CD4-positive, alpha-beta T cell treated with Interleukin-21 for 1 hour (primary cell): ENCODE measurements at regions not wholly inside any gene's neighbourhood (a gene's known extent, or its start where the extent isn't known, plus 50 kb on each side); places are given as distances from the start of the nearest gene placed in this dataset.
"Not testable (repeated sequence)": the region's sequence is repeated elsewhere in the genome, so short reads cannot be mapped to it uniquely, and the experiment has no call there.

ENCODE experiments used
- DNase-seq: peaks from one replicate; pipeline ENCODE4 v3.0.0-alpha.2; 2020

DNA sequence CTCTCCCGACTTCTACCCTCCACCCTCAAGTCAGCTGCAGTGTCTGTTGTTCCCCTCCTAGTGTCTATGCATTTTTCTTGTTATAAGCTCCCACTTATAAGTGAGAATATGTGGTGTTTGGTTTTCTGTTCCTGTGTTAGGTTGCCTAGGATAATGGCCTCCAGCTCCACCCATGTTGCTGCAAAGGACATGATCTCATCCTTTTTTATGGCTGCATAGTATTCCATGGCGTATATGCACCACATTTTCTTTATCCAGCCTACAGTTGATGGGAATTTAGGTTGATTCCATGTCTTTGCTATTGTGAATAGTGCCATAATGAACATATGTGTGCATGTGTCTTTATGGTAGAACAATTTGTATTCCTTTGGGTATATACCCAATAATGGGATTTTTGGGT is 80.7 kb downstream of the SPTSSA start:
- not testable (repeated sequence) for DNase-seq

DNA sequence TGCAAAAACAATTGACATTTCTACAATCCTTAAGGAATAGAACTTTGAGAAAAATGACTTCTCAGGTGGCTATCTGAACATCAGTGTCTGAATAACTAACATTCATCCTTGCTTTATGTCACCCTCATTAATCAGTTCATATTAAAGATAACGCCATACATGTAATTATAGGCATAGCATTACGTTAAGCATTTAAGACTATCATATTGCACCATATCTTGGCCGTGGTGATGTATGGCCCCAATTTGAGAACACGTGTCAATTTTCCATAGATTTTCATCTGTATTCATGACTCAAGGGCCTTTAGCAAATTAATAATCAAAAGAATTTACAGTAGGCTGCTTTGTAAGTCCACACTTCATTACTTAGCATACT is 81.6 kb downstream of the SPTSSA start:
- no peak for DNase-seq

GRCh38 chr14:34379816-34380470 is 82.1 kb downstream of the SPTSSA start:
- no peak for DNase-seq

DNA sequence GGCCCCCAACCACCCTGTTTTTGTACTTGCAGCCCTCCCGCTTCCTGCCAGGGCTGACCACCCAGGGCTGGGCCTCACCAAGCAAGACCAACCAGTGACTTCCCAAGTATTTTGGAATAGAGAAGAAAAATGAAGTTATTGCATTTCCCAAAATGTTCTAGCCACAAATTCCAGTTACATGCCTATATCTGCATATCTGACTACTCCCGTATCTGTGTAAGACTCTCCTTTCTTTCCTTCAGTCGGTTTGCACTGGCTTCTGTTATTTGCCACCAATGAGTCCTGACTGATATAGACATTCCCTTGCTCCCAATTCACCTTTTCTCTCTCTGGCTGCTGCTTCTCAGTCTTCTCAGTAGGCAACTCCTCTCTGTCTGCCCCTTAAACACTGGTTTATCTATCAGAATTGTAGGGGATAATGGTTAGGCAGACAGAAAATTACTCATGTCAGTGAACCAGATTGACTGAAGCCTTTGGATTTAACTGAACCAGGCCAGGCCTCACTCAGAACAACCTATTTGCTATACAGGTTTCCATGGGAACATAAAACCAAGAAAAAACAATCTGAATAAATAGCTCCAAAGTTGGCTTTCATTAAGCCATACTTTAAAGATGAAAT is 85.3 kb downstream of the SPTSSA start:
- no peak for DNase-seq

DNA sequence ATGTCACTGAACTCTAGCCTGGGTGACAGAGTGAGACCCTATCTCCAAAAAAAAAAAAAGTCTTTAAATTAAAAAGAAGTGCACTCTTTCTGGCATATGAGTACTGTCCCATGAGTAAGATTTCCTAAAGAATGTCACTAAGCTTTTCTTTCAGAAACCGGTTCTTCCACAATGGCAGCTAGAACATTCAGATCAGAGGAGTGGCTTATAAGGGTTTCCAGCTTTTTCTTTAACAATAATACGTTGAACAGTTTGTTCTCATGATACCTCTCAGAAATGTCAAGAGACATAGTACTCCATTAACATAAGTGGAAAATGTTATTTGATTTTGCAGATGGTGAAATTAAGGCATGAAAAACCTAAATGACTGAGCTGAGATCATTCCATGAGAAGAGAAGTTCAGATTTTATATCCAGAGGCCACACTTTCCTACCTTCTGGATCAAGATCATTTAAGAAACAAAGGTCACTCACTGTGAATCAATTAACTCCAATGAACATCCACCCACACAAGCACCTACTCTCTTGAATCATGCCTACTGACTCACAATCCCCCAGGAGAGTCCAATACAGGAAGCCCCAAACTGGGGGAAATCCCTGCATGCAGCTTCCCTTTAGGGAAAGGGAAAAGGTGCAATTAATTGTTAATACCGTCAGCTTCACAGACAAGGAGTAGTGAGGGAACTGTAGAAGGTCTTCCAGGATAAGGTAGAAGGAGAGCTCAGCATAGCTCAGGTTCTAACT is 86.9 kb downstream of the SPTSSA start:
- no peak for DNase-seq

- no peak for DNase-seq
These were observed 88.8 kb downstream of the SPTSSA start for GRCh38 chr14:34373191-34373590.

DNA sequence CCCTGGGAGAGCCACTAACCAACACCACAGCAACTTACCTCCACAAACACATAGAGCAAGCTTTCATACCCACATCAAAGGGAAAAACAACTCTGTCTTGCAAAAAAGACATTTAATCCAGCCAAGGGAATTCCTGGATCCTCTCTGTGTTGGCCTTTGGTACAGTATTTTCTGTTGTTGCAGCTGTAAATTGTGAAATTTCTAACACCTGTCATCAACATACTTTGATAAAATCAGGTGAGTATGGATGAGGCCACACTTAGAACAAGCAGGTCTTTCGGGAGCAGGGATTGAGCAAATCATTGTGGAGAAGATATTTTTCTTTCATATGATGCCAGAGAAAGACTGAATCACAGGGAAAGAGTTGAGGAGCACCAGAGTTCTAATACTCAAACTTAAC is 89.3 kb downstream of the SPTSSA start:
- no peak for DNase-seq

DNA sequence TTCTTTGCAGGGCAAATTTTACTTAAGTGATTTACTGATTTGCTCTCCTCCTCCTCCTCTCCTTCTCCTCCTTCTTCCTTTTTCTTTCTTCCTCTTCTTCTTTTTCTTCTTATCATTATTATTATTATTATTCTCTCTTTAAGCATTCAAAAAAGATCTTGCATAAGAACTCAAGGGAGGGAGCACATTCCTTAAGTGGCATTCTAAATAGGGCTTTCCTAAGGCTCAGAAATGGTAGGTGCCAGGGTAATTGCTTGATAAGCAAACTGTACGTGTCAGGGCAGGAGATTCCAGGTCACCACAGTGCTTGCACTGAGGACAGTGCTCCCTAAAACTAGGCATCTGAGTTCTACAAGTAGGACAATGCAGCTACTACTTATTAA is 92.4 kb downstream of the SPTSSA start:
- DNase-seq = no peak

- DNase-seq = no peak
These were observed 92.9 kb downstream of the SPTSSA start for GRCh38 chr14:34368971-34369647.

GRCh38 chr14:34368115-34368970 is 93.7 kb downstream of the SPTSSA start:
- DNase-seq = no peak

- DNase-seq = no peak
These were observed 96.6 kb downstream of the SPTSSA start for GRCh38 chr14:34365309-34365915.

DNA sequence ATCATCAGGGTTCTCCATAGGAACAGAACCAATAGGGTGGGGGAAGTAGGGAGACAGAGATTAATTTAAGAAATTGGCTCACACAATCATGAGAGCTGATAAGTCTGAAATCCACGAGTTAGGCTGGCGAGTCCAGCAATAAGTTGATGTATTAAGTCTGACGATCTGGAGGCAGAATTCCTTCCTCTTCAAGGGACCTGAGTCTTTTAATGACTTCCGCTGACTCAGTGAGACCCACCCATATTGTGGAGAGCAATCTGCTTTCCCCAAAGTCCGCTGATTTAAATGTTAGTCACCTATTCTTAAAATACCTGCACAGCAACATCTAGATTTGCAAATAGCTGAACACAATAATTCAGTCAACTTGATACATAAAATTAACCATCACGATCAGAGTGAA is 97.8 kb downstream of the SPTSSA start:
- DNase-seq = no peak

- DNase-seq = no peak
These were observed 98.3 kb downstream of the SPTSSA start for GRCh38 chr14:34363733-34364134.

DNA sequence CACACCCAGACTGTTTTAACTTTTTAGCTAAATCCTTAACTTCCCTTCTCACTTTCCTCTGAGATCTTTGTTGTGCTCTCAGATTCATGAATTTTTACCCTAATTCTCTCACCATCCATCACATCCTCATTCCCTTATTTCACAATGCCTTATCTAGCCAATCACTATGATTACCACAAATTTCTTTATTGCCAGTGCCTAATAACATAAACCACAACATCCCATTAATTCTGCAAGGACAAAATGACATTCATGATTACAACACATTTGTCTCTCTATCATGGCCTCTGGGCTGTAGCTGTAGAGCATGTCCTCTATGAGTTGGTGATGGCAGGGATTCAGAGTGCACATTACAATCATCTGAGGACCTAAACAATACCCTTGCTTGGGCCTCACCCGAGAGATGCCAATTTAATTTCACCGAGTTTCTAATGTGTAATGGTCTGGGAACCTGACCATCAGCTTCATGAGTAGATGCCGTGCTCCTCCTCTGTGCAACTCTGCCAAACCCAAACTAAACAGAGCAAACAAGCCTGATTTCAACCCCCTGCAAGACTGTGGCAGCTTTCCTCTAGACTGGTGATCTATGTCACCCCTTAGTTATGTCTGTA is 99.3 kb downstream of the SPTSSA start:
- no peak for DNase-seq

DNA sequence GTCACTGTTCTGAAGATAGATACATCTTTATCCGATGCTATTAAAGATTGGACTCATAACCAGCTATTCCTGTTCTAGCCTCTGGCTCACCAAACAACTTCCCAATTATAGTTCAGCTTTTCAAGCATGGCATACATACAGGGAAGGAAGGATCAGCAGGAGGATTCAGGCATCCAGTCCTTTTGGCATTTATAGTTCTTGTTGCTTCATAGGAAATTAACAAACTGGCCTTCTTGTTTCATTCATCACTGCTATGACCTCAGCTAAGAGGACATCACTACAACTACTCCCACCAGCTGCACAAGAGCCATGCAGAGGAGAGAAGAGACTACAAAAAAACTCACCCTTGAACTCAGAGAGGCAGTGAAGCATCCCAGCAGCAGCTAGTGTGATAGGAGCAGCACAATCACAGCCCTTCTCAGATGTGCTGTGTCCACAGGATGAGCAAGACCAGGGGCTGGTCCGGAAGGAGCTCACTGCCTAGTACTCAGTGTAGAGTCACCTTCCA is 100.5 kb downstream of the SPTSSA start:
- no peak for DNase-seq

DNA sequence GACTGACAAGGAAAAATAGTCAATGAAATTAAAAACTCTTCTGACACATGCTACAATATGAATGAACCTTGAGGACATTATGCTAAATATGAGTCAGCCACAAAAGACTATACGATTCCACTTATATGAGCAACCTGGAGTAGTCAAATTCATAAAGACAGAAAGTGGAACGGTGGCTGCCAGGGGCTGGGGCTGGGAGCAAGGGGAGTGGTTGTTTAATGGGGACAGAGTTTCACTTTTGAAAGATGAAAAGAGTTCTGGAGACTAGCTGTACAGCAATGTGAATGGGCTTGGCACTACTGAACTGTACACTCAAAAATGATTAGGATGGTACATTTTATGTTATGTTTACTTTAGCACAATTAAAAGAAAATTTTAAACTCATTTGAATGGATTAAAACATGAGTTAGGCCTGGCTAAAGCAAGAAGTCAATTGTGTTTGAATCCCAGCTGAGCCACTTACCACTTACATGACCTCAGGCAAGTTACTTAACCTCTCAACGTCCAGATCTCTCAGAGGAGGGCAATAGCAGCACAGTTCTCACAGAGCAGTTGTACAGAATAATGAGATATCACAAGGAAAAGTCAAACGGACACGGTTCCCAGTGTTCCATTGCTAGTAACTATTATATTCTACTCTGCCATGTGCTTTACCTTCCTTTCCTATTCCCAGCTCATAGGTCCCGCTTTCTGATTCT is 102.5 kb downstream of the SPTSSA start:
- no peak for DNase-seq

GRCh38 chr14:34356264-34356654 is 105.8 kb downstream of the SPTSSA start:
- DNase-seq = no peak

- no peak for DNase-seq
These were observed 106.3 kb downstream of the SPTSSA start for GRCh38 chr14:34355584-34356263.

- no peak for DNase-seq
These were observed 107.5 kb downstream of the SPTSSA start for GRCh38 chr14:34354556-34354955.

GRCh38 chr14:34350903-34351302 is 111.1 kb downstream of the SPTSSA start:
- no peak for DNase-seq
